HG03108 (cell line): ENCODE measurements at regions not wholly inside any gene's neighbourhood (a gene's known extent, or its start where the extent isn't known, plus 50 kb on each side); places are given as distances from the start of the nearest gene placed in this dataset.

ENCODE experiments used
- ATAC-seq: cut with Tn5 transposase; IDR thresholded peaks from one replicate; pipeline ENCODE4 v1.9.1; 2021; ENCODE audit warnings: moderate library complexity; ENCODE audit not compliant: unreplicated experiment

DNA sequence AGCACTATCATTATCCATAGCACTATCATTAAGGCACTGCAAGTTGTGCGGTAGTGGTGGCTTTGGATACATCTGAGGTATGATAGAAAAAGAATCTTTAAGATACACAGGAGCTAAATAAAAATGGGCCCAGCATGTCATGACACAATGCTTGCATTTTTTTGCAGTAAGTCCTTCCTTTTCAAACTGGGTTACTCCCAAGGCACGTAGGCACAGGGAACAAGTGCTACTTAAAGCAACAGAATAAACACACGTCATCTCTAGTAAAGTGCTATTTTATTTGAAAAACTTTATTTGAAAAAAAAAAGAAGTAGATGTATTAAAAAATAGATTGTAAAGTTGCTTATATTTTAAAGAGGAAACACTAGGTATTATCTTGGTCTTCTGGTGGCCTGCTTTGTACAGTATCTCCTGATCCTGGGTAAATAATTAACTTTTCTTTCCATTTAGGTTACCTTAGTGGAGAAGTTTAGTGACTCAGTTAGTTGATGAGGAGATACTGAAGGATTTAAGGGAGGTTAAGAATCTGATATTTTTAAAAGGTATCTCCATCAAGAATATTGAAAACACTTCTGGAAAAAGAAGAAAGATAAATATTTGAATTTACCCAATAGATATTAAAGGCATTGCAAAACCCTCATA, 129.6 kb downstream of the EDN1 start:
- no peak for ATAC-seq

DNA sequence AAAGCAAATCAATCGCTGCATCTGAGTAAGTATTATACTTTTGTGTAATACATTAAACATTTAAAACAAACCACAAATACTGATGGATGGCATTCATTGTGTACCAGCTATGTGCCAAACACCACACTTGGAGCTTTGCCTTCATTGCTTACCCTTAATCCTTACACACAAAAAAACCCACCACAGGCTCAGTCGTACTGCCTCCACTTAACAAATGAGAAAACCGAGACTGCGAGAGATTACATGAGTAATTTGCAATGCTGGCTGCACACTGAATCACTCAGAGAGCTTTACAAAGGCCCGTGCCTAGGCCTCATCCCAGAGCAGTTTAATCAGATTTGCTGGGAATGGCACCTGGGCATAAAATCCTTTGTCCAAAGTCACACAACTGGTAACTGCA, 130.5 kb downstream of the EDN1 start:
- ATAC-seq: no peak

DNA sequence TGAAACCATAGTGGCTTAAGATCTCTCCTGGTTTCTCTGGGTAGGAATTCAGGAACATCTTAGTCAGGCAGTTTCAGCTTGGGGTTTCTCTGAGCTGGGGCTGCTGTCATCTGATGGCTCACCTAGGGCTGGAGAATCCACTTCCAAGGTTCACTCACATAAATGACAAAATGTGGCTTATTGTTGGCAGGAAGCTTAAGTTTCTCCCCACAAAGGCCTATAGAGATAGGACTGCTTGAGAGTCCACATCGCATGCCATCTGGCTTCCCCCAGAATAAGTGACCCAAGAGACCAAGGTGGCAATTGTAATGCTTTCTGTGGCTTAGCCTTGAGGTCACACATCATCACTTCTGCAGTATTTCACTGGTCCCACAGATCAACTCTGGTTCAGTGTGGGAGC, 131.4 kb downstream of the EDN1 start:
- no peak for ATAC-seq

DNA sequence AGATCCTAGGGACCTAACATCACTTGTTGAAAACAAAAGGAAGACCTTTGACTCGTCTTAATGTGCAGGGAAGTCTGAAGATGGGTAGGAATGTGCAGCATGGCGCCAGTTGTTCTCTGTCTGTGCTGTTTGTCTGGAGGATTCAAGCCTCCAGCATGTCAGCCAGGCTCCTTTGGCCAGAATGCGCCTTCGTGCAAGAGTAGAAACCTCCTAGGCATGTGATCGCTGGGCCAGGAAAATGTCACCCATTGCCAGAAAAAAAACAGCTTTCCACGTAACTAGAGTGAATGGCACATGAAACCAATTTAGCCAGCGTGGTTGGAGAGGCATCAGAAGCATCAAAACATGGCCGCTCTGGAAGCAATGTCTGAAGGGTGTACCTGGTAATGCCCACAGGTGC, 132.7 kb downstream of the EDN1 start:
- no peak for ATAC-seq

DNA sequence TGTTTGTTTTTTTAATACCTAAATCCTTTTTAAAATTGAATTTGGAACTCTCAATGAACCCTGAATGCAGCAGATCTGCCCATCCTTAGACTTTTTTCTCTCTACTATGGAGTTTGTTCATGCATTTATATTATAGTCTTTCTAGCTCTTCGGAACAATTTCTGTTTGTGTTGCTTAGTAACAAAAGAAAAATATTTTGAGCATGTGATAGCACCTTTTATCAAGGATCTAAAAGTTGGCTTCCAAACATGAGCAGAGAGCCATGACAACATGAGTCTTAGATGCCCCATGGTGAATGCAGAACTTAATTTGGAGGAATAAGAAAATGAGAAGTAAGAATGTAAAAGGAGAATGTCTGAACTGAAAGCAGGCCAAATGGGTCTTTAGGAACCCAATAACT, 133.7 kb downstream of the EDN1 start:
- ATAC-seq: no peak

DNA sequence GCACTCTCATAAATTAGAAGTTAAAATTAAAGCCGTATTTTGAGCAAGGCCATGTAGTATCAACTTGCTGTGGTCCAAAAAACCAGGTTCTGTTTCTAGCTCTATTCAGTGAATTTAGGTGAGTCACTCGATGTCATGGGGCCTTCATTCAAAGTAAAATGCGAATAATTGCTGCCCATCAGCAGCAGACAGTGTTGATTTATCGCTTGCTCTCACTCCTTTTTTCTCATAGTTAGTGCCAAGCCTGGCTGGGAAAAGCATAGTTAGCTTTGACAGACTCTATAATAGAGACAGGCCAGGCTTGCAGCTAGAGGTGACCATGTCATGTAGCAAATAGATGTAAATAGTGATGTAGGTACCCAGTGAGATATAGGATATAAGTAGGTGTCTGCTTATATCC, 136.0 kb downstream of the EDN1 start:
- ATAC-seq: no peak

DNA sequence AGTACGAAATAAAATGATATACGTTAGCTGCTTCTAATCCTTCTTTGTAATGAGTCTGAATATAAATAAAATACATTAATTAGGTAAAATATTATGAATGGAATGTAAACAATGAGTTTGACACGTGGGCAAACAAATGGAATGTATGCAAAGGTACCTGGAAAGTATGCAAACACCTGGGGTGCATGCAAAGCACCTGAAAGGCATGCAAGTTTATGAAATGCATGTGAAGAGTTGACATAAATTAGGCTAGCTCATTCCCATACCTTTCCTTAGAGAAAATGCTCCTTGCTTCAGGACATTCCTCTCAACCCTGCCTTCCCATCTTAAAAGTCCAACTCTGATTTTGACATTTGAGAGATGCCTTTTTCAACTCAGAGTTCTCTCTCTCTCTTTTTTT, 140.9 kb downstream of the EDN1 start:
- ATAC-seq: no peak

DNA sequence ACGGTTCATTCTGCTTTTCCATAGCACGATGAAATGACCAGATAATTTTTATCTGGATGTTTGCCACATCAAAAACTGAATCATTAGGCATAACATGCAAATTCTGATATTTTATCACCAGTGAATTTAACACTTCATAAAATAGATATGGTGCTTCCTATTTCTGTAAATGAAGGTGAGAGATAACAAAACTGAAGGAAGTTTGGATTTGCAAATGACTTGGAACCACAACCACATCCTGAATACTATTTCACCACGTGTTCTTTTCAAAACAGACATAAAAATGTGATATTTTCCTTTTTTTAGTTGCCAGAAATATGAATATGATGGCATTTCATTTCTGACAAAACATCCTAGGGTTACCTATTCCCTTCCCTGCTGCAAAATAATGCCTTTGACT, 146.1 kb downstream of the EDN1 start:
- no peak for ATAC-seq

DNA sequence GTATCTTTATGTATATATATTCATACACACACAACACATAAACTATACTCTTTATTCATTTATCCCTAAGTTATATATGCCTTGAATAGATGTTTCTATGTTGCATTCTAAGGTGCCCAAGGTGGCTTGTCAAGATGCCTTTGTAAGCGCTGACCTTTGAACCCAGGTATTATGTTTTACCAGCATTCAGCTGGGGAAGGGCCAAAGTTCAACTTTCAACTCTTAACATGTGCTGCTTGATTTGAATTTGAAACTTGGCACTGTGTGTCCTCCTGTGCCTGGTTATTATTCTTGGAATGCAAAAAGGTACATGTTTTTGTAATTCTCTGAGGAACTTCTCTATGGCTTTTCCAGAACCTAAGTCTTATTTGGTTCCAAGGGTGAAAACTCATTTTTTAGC, 146.5 kb downstream of the EDN1 start:
- no peak for ATAC-seq

DNA sequence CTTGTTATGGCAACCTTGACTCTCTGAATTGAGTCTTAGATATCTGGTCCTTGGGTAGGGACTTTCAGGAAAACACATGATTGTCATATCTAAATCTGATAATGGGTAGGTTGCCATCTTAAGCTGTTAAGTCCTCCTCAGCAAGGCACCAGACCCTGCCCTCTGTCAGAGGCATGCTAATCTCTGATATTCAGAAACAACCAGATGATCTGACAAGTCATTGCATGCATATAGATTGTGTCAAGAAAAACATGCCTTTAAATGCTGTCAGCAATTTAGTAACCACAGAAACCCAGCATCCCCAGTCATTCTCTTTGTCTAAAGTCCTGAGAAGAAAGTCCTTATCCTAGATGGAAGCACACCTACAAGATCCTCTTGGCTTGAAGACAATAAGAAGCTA, 149.1 kb downstream of the EDN1 start:
- no peak for ATAC-seq

DNA sequence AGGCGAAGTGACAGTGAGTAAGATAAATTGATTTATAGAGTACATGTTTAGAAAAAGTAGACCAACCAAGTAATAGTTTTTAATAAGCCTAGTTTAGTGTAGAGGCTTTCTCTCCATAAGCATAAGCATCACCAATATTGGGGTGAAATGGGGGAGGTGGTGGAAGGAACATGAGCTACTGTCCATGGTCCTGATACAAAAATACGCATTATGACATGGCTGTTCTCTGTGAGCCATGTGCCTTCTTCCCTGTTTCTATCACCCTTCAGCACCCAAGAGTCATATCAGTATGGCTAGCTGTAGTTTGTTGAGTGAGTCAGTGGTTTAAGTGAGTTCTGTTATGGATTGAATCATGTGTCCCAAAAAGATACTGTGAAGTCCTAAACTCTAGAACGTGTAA, 150.8 kb downstream of the EDN1 start:
- ATAC-seq: no peak

DNA sequence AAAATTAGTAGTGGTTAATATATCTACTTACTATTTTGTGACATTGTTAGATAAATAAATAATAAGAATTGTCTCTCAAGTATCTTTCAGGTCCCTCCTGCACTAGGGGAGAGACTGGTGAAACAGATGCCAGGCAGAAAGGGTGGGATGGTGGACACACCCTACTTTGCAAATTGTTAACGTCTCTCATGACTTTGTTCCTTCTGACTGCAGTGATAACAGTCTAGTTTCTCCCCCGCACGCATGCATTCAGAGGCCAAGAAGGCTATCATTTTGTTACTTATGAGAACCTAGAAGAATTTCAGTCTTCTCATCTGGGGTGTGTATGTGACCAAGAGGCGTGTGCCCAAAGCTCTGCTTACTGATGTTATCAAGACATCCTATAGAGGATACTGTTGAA, 152.3 kb downstream of the EDN1 start:
- ATAC-seq: no peak

DNA sequence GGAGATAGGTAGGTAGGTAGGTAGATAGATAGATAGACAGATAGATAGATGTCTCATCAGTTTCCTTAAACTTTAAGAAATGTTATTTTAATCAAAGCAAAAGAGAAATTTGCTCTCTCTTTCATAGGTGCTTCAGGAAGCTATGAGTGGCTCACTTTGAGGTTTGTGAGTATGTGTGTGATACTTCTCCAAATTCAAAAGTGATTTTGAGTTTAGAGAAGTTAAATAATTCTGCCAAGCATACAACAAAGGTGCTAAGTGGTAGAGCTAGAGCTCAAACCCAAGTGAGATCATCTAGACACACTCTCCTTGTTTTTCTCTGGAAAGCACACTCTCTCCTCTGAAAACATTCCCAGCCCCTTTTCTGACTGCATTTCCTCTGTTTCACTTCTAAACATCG, 156.2 kb downstream of the EDN1 start:
- ATAC-seq: no peak

DNA sequence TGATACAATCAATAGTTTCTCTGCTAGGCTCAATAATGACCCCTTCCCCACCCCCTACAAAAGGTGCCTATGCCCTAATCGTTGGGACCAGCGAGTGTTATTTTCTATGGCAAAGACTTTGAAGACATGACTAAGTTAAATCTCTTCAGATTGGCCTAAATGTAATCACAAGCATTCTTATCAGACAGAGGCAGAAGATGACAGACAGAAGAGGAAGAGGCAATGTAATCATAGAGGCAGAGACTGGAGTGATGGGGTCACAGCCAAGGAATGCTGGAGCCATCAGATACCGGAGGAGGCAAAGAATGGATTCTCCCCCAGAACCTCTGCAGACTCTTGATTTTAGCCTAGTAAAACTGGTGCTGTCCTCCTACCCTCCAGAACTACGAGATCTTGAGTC, 159.3 kb downstream of the EDN1 start:
- no peak for ATAC-seq

DNA sequence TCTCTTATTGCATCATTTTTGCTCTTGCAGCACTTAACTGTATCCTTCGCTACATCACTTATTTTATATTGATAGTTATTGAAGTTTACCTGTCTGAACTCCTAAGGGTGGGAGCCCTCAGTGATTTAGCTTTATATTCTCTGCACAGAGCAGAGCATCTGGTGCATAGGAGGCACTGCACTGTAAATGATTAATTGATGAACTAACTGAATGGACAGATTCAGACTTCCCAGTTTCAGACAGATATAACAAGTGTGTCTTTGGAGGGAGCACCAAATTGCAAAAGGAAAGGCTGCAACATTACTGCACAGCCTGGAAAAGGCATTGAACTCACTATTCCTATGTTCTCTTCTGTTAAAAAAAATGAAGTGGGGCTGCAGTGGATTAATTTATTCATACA, 160.3 kb downstream of the EDN1 start:
- ATAC-seq: no peak

DNA sequence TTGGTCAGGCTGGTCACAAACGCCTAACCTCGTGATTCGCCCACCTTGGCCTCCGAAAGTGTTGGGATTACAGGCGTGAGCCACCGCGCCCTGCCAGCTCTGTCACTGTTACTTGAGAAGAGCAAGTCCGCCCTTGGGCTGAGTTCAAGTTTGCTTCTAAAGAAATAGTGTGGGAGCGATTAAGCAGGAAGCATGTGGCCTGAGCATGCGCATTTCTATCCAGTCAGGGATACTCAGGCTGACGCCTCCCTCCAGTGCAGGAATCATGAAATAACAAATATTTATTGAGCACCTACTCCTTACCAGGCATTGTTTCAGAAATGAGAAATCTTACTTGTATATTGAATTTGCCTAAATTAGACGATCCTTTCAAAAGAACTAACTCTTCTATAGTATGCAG, 166.2 kb downstream of the EDN1 start:
- no peak for ATAC-seq

DNA sequence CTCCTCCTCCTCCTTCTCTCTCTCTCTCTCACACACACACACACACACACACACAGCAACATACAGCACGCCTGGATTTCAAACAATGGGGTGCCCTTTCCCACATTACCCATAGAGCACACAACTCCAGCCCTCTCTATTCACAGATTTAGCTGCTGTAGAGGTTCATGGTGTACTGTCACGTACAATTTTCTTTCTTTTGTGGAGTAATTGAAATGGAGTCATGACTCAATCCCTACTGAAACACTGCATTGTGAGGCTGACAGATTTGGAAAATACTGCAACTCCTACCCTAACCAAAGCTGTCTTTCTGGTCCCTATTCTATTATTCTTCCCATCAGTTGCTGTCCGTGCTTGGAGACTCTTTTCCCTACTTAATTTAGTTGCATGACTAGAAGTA, 166.9 kb downstream of the EDN1 start:
- ATAC-seq: no peak

DNA sequence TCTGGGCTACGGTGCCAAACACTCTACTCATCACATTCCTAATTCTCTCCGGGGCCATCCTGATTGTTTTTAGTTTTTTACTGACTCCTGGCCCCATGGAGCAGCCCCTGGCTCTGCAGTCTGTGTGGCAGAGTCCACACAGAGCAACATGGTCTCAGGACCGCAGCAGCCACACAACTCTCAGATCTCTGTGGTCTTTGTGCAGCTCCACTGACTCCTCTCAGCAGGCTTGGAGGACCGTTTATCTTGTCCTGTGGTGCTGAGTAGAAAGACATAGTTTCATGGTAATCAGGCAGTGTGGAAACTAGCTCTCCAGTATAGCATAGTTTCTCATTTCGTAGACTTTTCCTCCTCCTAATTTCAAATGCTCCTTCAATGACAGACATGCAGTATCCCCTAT, 168.4 kb downstream of the EDN1 start:
- ATAC-seq: no peak

DNA sequence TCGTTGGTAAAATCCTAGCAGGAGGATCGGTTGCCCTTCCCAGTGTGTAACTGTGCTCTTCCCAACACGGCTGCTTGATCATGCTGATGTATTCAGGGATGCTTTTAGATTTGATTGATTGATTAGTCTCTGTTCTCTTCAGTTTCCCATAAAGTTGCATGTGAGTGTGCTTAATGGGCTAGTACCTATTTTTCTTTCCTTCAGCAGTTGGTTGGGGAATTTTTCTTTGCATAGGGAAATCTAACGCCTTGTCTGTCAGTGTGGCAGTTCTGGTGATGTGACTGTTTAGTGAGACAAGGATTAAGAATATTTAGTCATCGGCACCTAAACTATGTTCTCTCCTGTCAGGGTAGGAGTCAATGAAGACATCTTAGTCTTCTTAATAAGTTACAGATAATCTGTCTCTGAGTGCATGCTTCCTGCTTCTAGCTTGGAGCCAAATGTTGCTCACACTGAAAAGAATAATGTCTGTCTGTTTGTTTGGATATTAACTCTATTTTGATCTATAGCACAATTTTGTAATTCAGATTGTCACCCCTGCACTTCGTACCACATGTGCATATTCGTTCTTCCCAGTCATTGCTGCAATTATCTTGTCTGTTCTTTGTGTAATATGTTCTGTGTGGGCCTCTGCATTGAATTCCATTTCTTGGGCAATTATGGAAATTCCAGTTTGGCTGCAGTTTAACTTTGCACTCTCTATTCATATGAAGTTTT, 169.9 kb downstream of the EDN1 start:
- ATAC-seq: no peak

DNA sequence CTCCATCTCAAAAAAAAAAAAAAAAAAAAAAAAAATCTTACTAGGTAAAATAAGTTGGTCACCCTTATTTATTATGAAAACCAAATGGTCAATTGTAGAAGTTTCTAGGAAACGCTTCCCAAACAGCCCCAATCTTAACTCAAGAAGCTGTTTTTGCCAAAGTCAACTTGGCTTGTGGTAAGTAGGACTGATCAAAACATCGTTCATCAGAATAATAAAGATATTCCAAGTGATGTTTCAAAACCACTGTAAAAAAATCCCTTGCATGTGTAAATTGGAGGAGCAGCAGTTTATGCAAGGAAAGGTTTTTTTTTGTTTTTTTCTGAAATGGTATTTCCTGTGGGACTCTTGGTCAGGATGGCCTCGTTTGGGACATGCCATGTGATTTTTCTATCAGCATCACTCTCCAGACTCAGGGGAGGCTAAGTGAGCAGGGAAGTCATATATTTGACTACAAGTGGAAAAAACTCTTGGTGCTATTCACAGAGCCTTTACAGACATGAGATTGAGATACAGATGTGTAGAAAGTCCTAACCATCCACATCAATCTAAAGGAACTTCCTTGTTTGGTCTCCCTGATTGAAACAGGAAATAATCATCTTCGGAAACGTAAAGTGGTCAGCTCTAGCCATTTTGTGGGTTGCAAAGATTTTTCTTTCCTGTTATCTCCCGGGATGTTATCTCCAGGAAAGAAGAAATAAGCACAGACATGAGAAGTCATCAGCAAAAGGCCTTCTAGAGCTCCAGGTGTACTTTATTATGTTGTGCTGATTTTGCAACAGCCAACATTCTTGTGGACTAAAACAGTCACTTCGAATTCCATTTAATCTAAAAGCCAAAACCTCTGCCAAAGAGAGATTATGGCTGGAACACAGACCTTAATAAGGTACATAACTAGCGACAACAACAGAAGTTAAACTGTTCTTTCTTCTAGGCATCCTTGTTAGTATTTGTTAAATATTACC, 177.8 kb downstream of the EDN1 start:
- ATAC-seq: no peak

DNA sequence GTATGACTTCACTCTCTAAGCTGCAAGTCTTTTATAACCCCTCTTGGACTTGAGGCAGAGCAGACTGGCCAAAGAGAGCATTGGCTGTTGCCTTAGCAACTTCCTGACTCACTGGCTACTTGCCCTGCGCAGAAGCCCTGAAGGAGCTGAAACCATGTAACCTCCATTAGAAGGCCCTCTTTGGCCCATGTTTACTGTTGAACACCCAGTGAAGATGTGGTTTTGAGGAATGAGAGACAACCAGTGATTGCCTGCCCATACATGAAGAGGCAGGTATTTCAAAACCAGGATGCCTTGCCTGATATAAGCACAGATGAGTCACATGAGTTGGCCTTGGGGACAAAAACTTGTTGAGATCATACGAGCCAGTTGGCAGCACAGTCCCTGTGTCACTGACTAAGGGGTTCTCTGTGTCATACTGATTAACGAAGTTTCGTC, 182.5 kb downstream of the EDN1 start:
- no peak for ATAC-seq

DNA sequence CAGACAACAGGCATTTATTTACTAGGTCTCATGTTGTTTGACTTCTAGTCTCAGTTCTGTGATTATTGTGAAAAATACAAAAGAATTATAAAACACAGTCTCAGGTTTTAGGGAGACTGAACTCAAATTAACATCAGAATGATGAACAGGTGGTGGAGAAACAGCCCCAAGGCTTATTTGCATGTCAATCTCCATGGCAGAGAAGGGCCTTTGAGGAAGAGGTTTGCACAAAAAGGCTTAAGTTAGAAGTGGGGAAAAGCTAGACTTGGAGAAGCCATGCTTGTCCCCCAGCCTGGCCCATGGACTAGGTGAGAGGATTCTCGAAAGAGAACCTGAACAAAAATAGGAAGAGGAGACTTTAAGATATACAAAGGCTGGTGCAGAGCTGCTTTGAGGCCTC, 183.3 kb downstream of the EDN1 start:
- no peak for ATAC-seq
